Ovary (tissue), 7 donors: ENCODE measurements at regions not wholly inside any gene's neighbourhood (a gene's known extent, or its start where the extent isn't known, plus 50 kb on each side); places are given as distances from the start of the nearest gene placed in this dataset.

Experiments
- DNase-seq, 5 donors: peaks; one replicate each; pipeline ENCODE4 v3.0.0-alpha.2; 2019 to 2020
- H3K27ac ChIP-seq, 2 donors: fragments of 200-600 bp; one replicate each; pipeline versions ENCODE4 v1.5.1 to v1.8.0; 2019 to 2022
- H3K27me3 ChIP-seq: fragments of 200-600 bp; one replicate; pipeline ENCODE4 v1.8.0; 2022
- H3K36me3 ChIP-seq: fragments of 200-600 bp; sonication (generic); one replicate; pipeline ENCODE4 v1.5.1; 2019
- H3K4me1 ChIP-seq: one replicate; pipeline ENCODE4 v1.8.1; 2013; ENCODE audit warnings: mild to moderate bottlenecking, moderate library complexity; ENCODE audit not compliant: insufficient read depth
- H3K4me3 ChIP-seq: fragments of 200-600 bp; sonication (generic); one replicate; pipeline ENCODE4 v1.5.1; 2017
- H3K9me3 ChIP-seq, 2 donors: fragments of 200-600 bp in 1 of 2; sonication (generic) in 1 of 2; one replicate each; pipeline versions ENCODE4 v1.5.1 to v1.8.1; 2013 to 2019; ENCODE audit warnings: mild to moderate bottlenecking in 1 of 2, moderate library complexity in 1 of 2
- EP300 ChIP-seq: sonication (generic); formaldehyde crosslinking; IDR thresholded peaks from one replicate; pipeline ENCODE4 v1.6.1; 2017; ENCODE audit warnings: antibody characterized with exemption
- POLR2A ChIP-seq: fragments of 450-650 bp; IDR thresholded peaks from one replicate; pipeline ENCODE4 v1.6.1; 2017; ENCODE audit warnings: antibody characterized with exemption, mild to moderate bottlenecking, moderate library complexity
- WGBS, 3 donors: extraction: QIAGEN DNeasy Blood & Tissue Kit in 1 of 3; methylation state at CpG; one replicate each; pipeline versions ENCODE4 v1.1.5 to v1.1.7; 2013 to 2017; 5-methylcytosine and 5-hydroxymethylcytosine counted together
- intact Hi-C, 4 donors: fragments of 100-400 bp; cut with DNase I; formaldehyde crosslinking; loops; one replicate each; pipeline versions ENCODE4 v1.11.0 to v1.15.1; 2022 to 2023
- TF ChIP-seq, protein P1 (sequence below), 3 donors: fragments of 450-650 bp in 2 of 3; fragments of 200-600 bp in 1 of 3; IDR thresholded peaks; one replicate each; pipeline versions ENCODE4 v1.5.1 to v1.8.0; 2016 to 2022; ENCODE audit warnings: antibody characterized with exemption in 3 of 3, mild to moderate bottlenecking in 1 of 3
- donor health status: DM: no; HTN: no; CAD: no; lungs with moderate emphysema.
- donor health status: DM: no; HTN: no; CAD: no.
- donor health status: Bipolar disorder and iron deficiency.
- donor health status: DM: no; HTN: no; CAD: no.
- donor health status: DM: yes; HTN: yes; CAD: no.

DNA sequence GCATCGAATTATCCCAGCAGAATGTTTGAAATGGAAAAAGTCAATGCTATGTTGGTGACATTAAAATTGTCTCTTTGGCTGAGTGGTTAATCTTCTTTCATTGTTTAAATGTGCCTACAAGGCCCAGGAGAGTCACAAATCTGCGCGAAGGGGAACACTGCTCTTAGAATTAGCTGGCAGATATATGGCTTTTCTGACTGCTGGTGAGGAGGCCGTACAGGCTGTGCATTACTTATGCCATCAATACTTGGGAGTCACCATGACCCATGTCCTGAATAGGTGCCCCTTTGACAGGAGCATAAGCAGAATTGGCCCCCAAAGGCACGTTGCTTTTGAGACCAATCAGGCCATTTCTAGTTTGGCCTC, 521.5 kb downstream of the FUT8 start:
- intact Hi-C loops: no loop called here
- no peak for TF ChIP-seq POLR2A
- no peak for TF ChIP-seq EP300
- TF ChIP-seq, protein P1, sequence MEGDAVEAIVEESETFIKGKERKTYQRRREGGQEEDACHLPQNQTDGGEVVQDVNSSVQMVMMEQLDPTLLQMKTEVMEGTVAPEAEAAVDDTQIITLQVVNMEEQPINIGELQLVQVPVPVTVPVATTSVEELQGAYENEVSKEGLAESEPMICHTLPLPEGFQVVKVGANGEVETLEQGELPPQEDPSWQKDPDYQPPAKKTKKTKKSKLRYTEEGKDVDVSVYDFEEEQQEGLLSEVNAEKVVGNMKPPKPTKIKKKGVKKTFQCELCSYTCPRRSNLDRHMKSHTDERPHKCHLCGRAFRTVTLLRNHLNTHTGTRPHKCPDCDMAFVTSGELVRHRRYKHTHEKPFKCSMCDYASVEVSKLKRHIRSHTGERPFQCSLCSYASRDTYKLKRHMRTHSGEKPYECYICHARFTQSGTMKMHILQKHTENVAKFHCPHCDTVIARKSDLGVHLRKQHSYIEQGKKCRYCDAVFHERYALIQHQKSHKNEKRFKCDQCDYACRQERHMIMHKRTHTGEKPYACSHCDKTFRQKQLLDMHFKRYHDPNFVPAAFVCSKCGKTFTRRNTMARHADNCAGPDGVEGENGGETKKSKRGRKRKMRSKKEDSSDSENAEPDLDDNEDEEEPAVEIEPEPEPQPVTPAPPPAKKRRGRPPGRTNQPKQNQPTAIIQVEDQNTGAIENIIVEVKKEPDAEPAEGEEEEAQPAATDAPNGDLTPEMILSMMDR (IDR thresholded peaks at IDR 0.05): no peak
- WGBS, 3 donors: 77 to 85% (median 80%) methylated on average over 5 of the region's 5 CpGs

DNA sequence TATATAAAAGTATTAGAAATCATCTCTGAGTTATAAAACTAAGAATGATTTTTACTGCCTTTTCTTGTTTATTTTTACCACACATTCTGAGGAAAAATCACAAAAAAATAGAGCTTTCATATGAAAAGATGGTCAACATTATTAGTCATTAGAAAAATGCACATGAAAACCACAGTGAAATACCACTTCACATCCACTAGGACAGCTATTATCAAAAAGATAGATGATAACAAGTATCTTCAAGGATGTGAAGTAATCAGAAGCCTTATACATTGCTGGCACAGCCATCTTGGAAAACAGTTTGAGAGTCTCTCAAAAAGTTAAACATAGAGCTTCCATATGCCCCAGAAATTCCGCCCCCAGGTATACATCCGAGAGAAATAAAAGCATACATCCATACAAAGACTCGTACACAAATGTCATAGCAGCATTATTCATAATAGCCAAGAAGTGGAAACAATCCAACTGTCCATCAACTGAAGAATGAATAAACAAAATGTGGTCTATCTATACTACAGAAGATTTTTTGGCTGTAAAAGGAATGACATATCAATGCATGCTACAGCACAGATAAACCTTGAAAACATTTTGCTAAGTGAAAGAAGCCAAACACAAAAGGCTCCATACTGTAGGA, 523.9 kb downstream of the FUT8 start:
- no peaks in the 10 kb centered on the region for H3K27me3 ChIP-seq
- 69 to 83% (median 73%) methylated on average over 3 of the region's 3 CpGs for WGBS, 3 donors
- no peak overlapping the region for H3K27ac ChIP-seq
- no peak for DNase-seq
- H3K4me1 ChIP-seq: no peaks in the 10 kb centered on the region
- H3K9me3 ChIP-seq: no peaks in the 10 kb centered on the region
- H3K4me3 ChIP-seq: no peak overlapping the region
- intact Hi-C loops: no loop called here
- no peaks in the 10 kb centered on the region for H3K36me3 ChIP-seq
- TF ChIP-seq POLR2A (no peak), EP300 (no peak)
- TF ChIP-seq, protein P1 (IDR thresholded peaks at IDR 0.05): no peak

More for the DNA sequence above, 521.5 kb downstream of the FUT8 start:
- Histone ChIP-seq H3K4me3 (no peak overlapping the region), H3K27ac (no peak overlapping the region), H3K9me3 (no peaks in the 10 kb centered on the region), H3K36me3 (no peaks in the 10 kb centered on the region), H3K4me1 (no peaks in the 10 kb centered on the region), H3K27me3 (no peaks in the 10 kb centered on the region)
- no peak for DNase-seq

DNA sequence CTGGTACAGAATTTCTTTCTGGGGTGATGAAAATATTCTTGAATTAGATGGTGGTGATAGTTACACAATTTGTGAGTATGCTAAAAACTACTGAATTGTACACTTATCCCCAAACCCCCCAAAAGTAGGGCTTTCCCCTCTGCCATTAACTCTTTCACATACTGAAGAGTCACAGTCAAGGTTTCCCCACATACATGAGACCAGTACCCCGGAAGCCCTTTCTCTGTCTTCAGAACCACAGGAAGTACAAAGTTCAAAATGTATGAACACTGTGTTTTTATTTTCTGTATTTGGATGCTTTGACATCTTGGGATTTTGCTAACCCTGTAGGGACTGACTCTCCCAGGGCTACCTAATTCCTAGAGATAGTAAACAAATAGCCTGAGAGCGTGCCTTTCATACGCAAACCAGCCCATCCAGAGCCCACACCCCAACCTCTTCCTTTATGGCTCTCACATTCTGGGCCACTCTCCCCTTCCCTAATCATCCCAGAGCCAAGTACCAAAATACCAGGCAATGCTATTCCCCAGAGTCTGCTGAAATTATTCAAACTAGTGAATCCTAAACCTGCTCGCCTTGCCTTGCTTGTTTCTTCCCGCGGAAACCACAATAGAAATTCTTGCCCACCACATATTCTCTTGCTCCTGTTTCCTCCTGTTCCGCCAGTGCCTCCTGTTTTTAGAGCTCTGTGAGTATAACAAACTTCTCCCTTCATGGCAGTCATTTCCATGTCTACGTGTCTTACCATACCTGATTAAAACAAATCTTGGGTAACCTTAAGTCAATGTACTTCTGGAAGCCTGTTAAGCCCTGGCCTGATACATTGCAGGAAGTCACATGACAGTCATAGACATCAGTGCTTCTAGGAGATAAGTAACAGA, 524.8 kb downstream of the FUT8 start:
- no peaks in the 10 kb centered on the region for H3K9me3 ChIP-seq
- H3K27ac ChIP-seq: no peak overlapping the region
- H3K4me1 ChIP-seq: no peaks in the 10 kb centered on the region
- WGBS, 3 donors: 90 to 93% (median 93%) methylated on average over 8 of the region's 8 CpGs
- no peaks in the 10 kb centered on the region for H3K27me3 ChIP-seq
- TF ChIP-seq, protein P1 (IDR thresholded peaks at IDR 0.05): no peak
- TF ChIP-seq POLR2A: no peak
- TF ChIP-seq EP300: no peak
- H3K36me3 ChIP-seq: no peaks in the 10 kb centered on the region
- intact Hi-C loops: no loop called here
- DNase-seq: no peak
- H3K4me3 ChIP-seq: no peak overlapping the region

DNA sequence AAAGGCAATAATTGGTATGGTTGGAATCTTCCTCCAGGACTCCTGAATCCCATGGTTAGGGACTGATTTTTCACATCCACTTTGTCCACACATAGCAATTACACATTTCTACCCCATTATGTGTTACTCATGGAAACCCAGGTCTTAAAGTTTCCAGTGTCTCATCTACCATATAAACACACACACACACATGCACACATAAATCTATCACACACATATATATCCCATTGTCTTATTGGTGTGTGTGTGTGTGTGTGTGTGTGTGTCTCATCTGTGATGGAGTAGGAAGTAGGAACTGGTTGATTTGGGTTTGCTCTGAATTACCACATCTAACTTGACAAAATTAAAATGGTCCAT, 525.4 kb downstream of the FUT8 start:
- TF ChIP-seq EP300 (no peak), POLR2A (no peak)
- TF ChIP-seq, protein P1 (IDR thresholded peaks at IDR 0.05): no peak
- no peak overlapping the region for H3K4me3 ChIP-seq
- H3K27me3 ChIP-seq: no peaks in the 10 kb centered on the region
- H3K9me3 ChIP-seq: no peaks in the 10 kb centered on the region
- intact Hi-C loops: no loop called here
- DNase-seq: no peak
- H3K4me1 ChIP-seq: no peaks in the 10 kb centered on the region
- no peak overlapping the region for H3K27ac ChIP-seq
- no peaks in the 10 kb centered on the region for H3K36me3 ChIP-seq
